CD14-positive monocyte (primary cell): ENCODE measurements at regions not wholly inside any gene's neighbourhood (a gene's known extent, or its start where the extent isn't known, plus 50 kb on each side); places are given as distances from the start of the nearest gene placed in this dataset.

Experiments
- DNase-seq, 3 donors: peaks; one replicate each; pipeline ENCODE4 v3.0.0-alpha.2; 2011 to 2022
- H2AFZ ChIP-seq: 2 replicates; pipeline ENCODE4 v1.6.0; 2012; ENCODE audit warnings: mild to moderate bottlenecking, low read depth, low read length, inconsistent platforms; ENCODE audit not compliant: insufficient read depth, poor library complexity, severe bottlenecking
- H3K27ac ChIP-seq, 2 donors: 1 replicate in 1 of 2; 2 replicates in 1 of 2; pipeline ENCODE4 v1.5.1; 2012 to 2013; ENCODE audit warnings: low read length in 2 of 2, control low read depth in 1 of 2, inconsistent platforms in 1 of 2, low read depth in 1 of 2, mild to moderate bottlenecking in 1 of 2
- H3K27me3 ChIP-seq, 2 donors: one replicate each; pipeline versions ENCODE4 v1.6.0 to v1.6.1; 2011 to 2013; ENCODE audit warnings: low read length in 2 of 2; ENCODE audit not compliant: control insufficient read depth in 2 of 2, insufficient read depth in 2 of 2
- H3K36me3 ChIP-seq, 2 donors: replicated peaks in 1 of 2; 1 replicate in 1 of 2; 2 replicates in 1 of 2; pipeline versions ENCODE4 v1.5.1 to v1.6.1; 2012 to 2013; ENCODE audit warnings: low read length in 2 of 2, control low read depth in 1 of 2, inconsistent platforms in 1 of 2, mild to moderate bottlenecking in 1 of 2; ENCODE audit not compliant: insufficient read depth in 2 of 2, control insufficient read depth in 1 of 2
- H3K4me1 ChIP-seq, 2 donors: 1 replicate in 1 of 2; 2 replicates in 1 of 2; pipeline versions ENCODE4 v1.5.1 to v1.6.1; 2012 to 2013; ENCODE audit warnings: low read length in 2 of 2, control low read depth in 1 of 2, inconsistent platforms in 1 of 2, mild to moderate bottlenecking in 1 of 2, moderate library complexity in 1 of 2; ENCODE audit not compliant: insufficient read depth in 2 of 2, control insufficient read depth in 1 of 2
- H3K4me2 ChIP-seq: replicated peaks from 2 replicates; pipeline ENCODE3; 2012; ENCODE audit warnings: low read length, moderate library complexity, mild to moderate bottlenecking; ENCODE audit not compliant: poor library complexity, severe bottlenecking; ENCODE audit errors: extremely low read depth
- H3K4me3 ChIP-seq, 3 experiments: fragments of 200-600 bp in 1 of 3; sonication (generic) in 1 of 3; replicated peaks in 1 of 3; 1 replicate in 2 of 3; 2 replicates in 1 of 3; pipeline ENCODE4 v1.5.1; 2011 to 2013; ENCODE audit warnings: low read length in 3 of 3, mild to moderate bottlenecking in 3 of 3, control low read depth in 2 of 3, low read depth in 2 of 3, inconsistent platforms in 1 of 3, moderate library complexity in 1 of 3
- H3K79me2 ChIP-seq: 2 replicates; pipeline ENCODE4 v1.6.0; 2012; ENCODE audit warnings: mild to moderate bottlenecking, control low read depth, inconsistent platforms, low read length, moderate library complexity; ENCODE audit not compliant: insufficient read depth
- H3K9ac ChIP-seq: 2 replicates; pipeline ENCODE4 v1.6.0; 2017; ENCODE audit warnings: low read length, mild to moderate bottlenecking; ENCODE audit not compliant: insufficient read depth, poor library complexity, severe bottlenecking
- H3K9me3 ChIP-seq, 2 donors: replicated peaks in 1 of 2; 1 replicate in 1 of 2; 2 replicates in 1 of 2; pipeline versions ENCODE4 v1.5.1 to v1.6.1; 2012 to 2013; ENCODE audit warnings: low read length in 2 of 2, control low read depth in 1 of 2; ENCODE audit not compliant: control insufficient read depth in 1 of 2, insufficient read depth in 1 of 2
- H4K20me1 ChIP-seq: 2 replicates; pipeline ENCODE4 v1.6.0; 2012; ENCODE audit warnings: mild to moderate bottlenecking, low read length, control low read depth, moderate library complexity; ENCODE audit not compliant: insufficient read depth
- H3K27ac Mint-ChIP-seq, 7 donors: one replicate each; pipeline ENCODE4 v1.8.0; 2020; ENCODE audit warnings: mild to moderate bottlenecking in 7 of 7, mixed read lengths in 7 of 7, moderate library complexity in 6 of 7, inconsistent platforms in 2 of 7
- H3K27me3 Mint-ChIP-seq, 3 donors: one replicate each; pipeline ENCODE4 v1.8.0; 2021 to 2022; ENCODE audit warnings: low read depth in 3 of 3, mild to moderate bottlenecking in 3 of 3, mixed read lengths in 3 of 3, moderate library complexity in 3 of 3, inconsistent platforms in 1 of 3
- H3K36me3 Mint-ChIP-seq, 2 donors: one replicate each; pipeline ENCODE4 v1.8.0; 2020; ENCODE audit warnings: mixed read lengths in 2 of 2, inconsistent platforms in 1 of 2, mild to moderate bottlenecking in 1 of 2
- H3K4me1 Mint-ChIP-seq: one replicate; pipeline ENCODE4 v1.8.0; 2020; ENCODE audit warnings: mild to moderate bottlenecking, mixed read lengths
- H3K4me3 Mint-ChIP-seq, 2 donors: one replicate each; pipeline ENCODE4 v1.8.0; 2020; ENCODE audit warnings: mild to moderate bottlenecking in 2 of 2, mixed read lengths in 2 of 2, moderate library complexity in 1 of 2
- H3K9me3 Mint-ChIP-seq, 7 donors: one replicate each; pipeline ENCODE4 v1.8.0; 2020 to 2022; ENCODE audit warnings: mixed read lengths in 7 of 7, mild to moderate bottlenecking in 6 of 7, moderate library complexity in 6 of 7, inconsistent platforms in 2 of 7
- WGBS: methylation state at CpG from one replicate; pipeline ENCODE4 v1.1.5; 2013; ENCODE audit warnings: missing lambda C conversion rate; ENCODE audit not compliant: insufficient coverage; 5-methylcytosine and 5-hydroxymethylcytosine counted together
- intact Hi-C, 2 donors: fragments of 100-400 bp; cut with micrococcal nuclease; formaldehyde crosslinking; loops; one replicate each; pipeline versions ENCODE4 v1.15.0 to v1.15.1; 2023
- TF ChIP-seq, protein P1 (sequence below): fragments of 200-600 bp; IDR thresholded peaks from one replicate; pipeline ENCODE4 v1.8.0; 2022; ENCODE audit warnings: antibody characterized with exemption, mild to moderate bottlenecking

DNA sequence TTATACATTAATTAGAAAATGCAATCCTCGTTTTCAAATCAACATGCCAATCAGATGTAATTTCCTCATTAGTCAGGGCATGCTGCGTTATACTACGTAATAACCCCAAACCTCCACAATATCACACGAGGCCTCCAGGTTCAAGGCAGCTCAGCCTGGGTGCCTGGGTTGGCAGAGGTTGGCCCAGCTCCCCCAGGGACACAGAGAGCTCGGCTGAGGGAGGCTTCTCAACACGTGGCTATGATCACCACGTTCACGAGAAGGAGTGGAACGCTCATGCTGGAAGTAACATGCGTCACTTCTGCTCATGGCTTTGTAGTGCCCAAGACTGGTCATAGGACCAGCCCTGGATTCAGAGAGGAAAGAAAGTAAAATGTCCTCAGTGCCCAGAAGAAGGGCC lies 144.9 kb upstream of the SOX1 start:
- DNase-seq = no peak
- no peak overlapping the region for H3K27ac Mint-ChIP-seq
- no peaks in the 10 kb centered on the region for H3K36me3 Mint-ChIP-seq

DNA sequence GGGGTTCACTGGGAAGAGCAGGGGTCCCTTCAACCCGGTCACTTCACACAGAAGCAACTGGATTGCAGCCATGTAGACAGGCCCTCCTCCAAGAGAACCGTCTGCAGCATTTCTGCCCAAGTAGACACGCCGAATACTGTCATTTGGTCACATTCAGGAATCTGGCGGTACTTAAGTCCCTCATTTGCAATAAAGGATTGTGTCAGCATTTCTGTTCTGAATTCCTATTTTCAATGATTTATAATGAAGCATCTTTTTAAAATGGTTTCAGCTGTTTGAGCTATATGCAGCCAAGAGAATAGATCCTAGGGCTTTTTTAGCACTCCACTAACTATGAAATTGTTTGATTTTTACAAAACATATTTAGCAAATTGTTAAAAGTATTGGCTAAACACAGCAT lies 143.5 kb upstream of the SOX1 start:
- Mint-ChIP-seq H3K4me1 (no peaks in the 10 kb centered on the region), H3K36me3 (no peaks in the 10 kb centered on the region), H3K9me3 (peaks cover 0 to 5% (median 0%) of the 10 kb centered on the region in 7 donors), H3K4me3 (no peak overlapping the region), H3K27ac (no peak overlapping the region), H3K27me3 (peaks cover 7 to 11% (median 10%) of the 10 kb centered on the region in 3 donors)
- Histone ChIP-seq H3K4me2 (no peak overlapping the region), H3K4me3 (no peak overlapping the region), H3K9me3 (no peaks in the 10 kb centered on the region), H3K27ac (no peak overlapping the region), H3K27me3 (no peaks in the 10 kb centered on the region), H3K9ac (no peak overlapping the region), H4K20me1 (no peaks in the 10 kb centered on the region), H3K4me1 (no peaks in the 10 kb centered on the region), H3K36me3 (no peaks in the 10 kb centered on the region), H3K79me2 (no peaks in the 10 kb centered on the region), H2AFZ (no peak overlapping the region)
- 95% methylated on average over 2 of the region's 5 CpGs for WGBS
- intact Hi-C loops = no loop called here
- DNase-seq = no peak
- TF ChIP-seq, protein P1, sequence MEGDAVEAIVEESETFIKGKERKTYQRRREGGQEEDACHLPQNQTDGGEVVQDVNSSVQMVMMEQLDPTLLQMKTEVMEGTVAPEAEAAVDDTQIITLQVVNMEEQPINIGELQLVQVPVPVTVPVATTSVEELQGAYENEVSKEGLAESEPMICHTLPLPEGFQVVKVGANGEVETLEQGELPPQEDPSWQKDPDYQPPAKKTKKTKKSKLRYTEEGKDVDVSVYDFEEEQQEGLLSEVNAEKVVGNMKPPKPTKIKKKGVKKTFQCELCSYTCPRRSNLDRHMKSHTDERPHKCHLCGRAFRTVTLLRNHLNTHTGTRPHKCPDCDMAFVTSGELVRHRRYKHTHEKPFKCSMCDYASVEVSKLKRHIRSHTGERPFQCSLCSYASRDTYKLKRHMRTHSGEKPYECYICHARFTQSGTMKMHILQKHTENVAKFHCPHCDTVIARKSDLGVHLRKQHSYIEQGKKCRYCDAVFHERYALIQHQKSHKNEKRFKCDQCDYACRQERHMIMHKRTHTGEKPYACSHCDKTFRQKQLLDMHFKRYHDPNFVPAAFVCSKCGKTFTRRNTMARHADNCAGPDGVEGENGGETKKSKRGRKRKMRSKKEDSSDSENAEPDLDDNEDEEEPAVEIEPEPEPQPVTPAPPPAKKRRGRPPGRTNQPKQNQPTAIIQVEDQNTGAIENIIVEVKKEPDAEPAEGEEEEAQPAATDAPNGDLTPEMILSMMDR = no peak

More for the DNA sequence above, 144.9 kb upstream of the SOX1 start:
- H3K36me3 ChIP-seq = no peaks in the 10 kb centered on the region
- no peak overlapping the region for H3K4me3 ChIP-seq
- H3K9ac ChIP-seq = no peak overlapping the region
- peaks cover 5 to 11% (median 10%) of the 10 kb centered on the region in 3 donors for H3K27me3 Mint-ChIP-seq
- peaks cover 0 to 5% (median 0%) of the 10 kb centered on the region in 7 donors for H3K9me3 Mint-ChIP-seq
- H3K79me2 ChIP-seq = no peaks in the 10 kb centered on the region
- H3K4me1 ChIP-seq = no peaks in the 10 kb centered on the region
- H3K27ac ChIP-seq = no peak overlapping the region
- no peaks in the 10 kb centered on the region for H3K27me3 ChIP-seq
- WGBS = 88% methylated on average over 6 of the region's 10 CpGs
- H4K20me1 ChIP-seq = no peaks in the 10 kb centered on the region
- H3K9me3 ChIP-seq = no peaks in the 10 kb centered on the region
- no peak overlapping the region for H2AFZ ChIP-seq
- intact Hi-C loops = no loop called here
- H3K4me1 Mint-ChIP-seq = no peaks in the 10 kb centered on the region
- H3K4me2 ChIP-seq = no peak overlapping the region
- no peak overlapping the region for H3K4me3 Mint-ChIP-seq
- TF ChIP-seq, protein P1 = no peak
